ENCODE measurements at regions not wholly inside any gene's neighbourhood (a gene's known extent, or its start where the extent isn't known, plus 50 kb on each side); places are given as distances from the start of the nearest gene placed in this dataset.
"Not testable (repeated sequence)": the region's sequence is repeated elsewhere in the genome, so short reads cannot be mapped to it uniquely, and the experiment has no call there.

DNA sequence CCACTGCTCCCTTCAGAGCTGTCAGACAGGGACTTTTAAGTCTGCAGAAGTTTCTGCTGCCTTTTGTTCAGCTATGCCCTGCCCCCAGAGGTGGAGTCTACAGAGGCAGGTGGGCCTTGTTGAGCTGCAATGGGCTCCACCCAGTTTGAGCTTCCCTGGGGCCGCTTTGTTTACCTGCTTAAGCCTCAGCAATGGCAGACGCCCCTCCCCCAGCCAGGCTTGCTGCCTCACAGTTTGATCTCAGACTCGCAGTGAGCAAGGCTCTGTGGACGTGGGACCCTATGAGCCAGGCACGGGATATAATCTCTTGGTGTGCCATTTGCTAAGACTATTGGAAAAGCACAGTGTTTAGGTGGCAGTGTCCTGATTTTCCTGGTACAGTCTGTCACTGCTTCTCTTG lies 104.2 kb upstream of the PTBP2 start:
- DNase-seq (ENCODE audit: low spot score) = not testable (repeated sequence)

GRCh38 chr1:96632045-96632664 lies 89.4 kb upstream of the PTBP2 start:
- no peak for DNase-seq (ENCODE audit: low spot score)

DNA sequence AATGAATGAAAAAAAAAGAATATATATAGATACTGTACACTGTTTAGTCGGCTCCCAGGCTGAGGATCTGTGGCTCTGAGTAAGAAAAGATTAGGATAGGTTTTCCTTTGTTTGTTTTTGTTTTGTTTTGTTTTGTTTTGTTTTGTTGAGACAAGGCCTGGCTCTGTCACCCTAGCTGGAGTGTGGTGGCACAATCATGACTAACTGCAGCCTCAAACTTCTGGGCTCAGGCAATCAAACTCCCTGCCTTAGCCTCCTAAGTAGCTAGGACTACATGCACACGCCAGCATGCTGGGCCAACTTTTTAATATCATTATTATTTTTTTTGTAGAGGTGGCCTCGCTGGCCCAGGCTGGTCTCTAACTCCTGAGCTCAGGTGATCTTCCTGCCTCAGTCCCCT lies 87.9 kb upstream of the PTBP2 start:
- no peak for DNase-seq (ENCODE audit: low spot score)

- DNase-seq (ENCODE audit: low spot score) = no peak
Measured at GRCh38 chr1:96634883-96635282, 86.7 kb upstream of the PTBP2 start.

GRCh38 chr1:96641282-96641681 lies 80.3 kb upstream of the PTBP2 start:
- no peak for DNase-seq (ENCODE audit: low spot score)

- DNase-seq (ENCODE audit: low spot score) = no peak
Measured at GRCh38 chr1:96643519-96643918, 78.1 kb upstream of the PTBP2 start.

DNA sequence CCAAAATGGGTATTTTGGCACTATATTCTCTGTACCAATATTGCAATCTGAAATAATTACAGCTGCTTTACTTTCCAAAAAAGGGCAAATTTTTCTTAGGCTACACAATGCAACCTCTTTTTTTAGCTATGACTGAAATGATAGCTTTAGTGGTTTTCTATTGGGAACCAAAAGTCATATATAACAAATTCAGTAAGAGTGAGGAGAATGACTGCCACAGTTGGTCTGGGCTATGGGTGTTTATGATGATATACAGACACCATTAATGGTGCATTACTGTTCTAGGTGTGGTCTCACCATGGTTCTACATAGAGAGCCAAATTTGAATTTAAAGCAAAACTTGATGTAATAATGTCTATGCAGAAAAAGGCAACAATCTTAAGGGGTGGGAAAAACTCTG lies 72.3 kb upstream of the PTBP2 start:
- no peak for DNase-seq (ENCODE audit: low spot score)

DNA sequence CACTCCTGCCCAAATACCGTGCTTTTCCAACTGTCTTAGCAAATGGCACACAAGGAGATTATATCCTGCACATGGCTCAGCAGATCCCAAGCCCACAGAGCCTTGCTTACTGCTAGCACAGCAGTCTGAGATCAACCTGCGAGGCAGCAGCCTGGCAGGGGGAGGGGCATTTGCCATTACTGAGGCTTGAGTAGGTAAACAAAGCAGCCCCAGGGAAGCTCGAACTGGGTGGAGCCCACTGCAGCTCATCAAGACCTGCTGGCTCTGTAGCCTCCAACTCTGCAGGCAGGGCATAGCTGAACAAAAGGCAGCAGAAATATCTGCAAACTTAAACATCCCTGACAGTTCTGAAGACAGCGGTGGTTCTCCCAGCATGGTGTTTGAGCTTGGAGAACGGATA lies 70.1 kb upstream of the PTBP2 start:
- DNase-seq (ENCODE audit: low spot score) = no peak

DNA sequence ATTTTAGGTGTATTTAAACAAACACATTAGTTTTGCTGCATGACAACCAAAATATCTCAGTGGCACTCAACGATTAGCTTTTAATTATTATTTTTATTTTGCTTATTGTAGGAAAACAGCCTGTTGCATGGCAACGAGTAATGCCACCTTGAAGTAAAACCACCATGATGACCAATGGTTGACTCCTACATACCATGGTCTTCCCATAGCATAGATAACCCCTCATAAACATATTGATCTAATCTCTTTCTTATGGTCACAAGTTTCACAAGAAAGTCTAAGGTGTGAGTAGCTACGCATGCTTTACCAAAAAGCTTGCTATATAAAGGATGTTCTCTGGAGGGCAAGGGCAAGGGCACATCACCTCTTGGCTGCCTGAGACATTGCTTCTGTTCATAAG lies 61.5 kb upstream of the PTBP2 start:
- DNase-seq (ENCODE audit: low spot score) = no peak

DNA sequence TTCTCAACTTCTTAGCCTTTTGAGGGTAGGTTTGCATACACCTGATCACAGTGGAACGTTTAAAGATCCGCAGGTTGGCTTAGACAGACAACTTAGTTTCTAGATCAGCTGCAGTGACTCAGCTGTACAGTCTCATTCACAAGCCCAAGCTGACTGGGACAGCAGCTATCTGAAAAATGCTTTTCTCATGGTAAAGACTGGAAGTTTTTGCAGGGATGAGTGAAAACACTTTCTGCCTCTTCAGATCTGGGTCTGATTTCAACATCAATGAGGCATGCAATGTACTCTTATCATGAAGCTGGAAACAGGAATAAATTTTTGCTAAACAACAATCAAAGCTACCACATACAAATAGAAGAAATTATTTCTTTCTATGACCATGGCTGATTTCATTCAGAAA lies 61.1 kb upstream of the PTBP2 start:
- no peak for DNase-seq (ENCODE audit: low spot score)

Data from iPS-NIHi11 (cell line).